ENCODE measurements at regions not wholly inside any gene's neighbourhood (a gene's known extent, or its start where the extent isn't known, plus 50 kb on each side); places are given as distances from the start of the nearest gene placed in this dataset.

- Histone ChIP-seq H3K4me3 (replicated peaks in 1 of 2; ENCODE audit: low read depth in 1 of 2, low read length in 2 of 2) (no peak overlapping the region), H3K27me3 (ENCODE audit: insufficient read depth, low read length) (no peaks in the 10 kb centered on the region), H3K9ac (ENCODE audit: low read length) (no peak overlapping the region), H2AFZ (ENCODE audit: low read depth, low read length, poor library complexity, severe bottlenecking) (no peak overlapping the region), H3K9me2 (ENCODE audit: insufficient read depth) (no peaks in the 10 kb centered on the region), H4K20me1 (ENCODE audit: insufficient read depth) (no peaks in the 10 kb centered on the region), H3K4me1 (ENCODE audit: control insufficient read depth in 1 of 2, insufficient read depth in 2 of 2, low read length in 2 of 2) (no peaks in the 10 kb centered on the region), H3K79me2 (ENCODE audit: insufficient read depth, low read length) (no peaks in the 10 kb centered on the region), H3K36me3 (ENCODE audit: control insufficient read depth in 1 of 2, insufficient read depth in 2 of 2, low read length in 2 of 2) (no peaks in the 10 kb centered on the region), H3K27ac (ENCODE audit: low read depth, low read length) (no peak overlapping the region), H3K4me2 (ENCODE audit: low read length) (no peak overlapping the region), H3K9me3 (ENCODE audit: control insufficient read depth in 1 of 2, insufficient read depth in 1 of 2, low read depth in 1 of 2, low read length in 2 of 2) (no peaks in the 10 kb centered on the region)
- TF ChIP-seq ZFX (IDR thresholded peaks at IDR 0.05) (no peak), SRF (IDR thresholded peaks at IDR 0.05; ENCODE audit: low read depth) (no peak), ZBTB33 (IDR thresholded peaks at IDR 0.05; ENCODE audit: extremely low read depth, insufficient replicate concordance, low read length) (no peak), SIN3A (IDR thresholded peaks at IDR 0.05; ENCODE audit: low read depth) (no peak), FOSL1 (IDR thresholded peaks at IDR 0.05; ENCODE audit: low read depth) (no peak), JUND (IDR thresholded peaks at IDR 0.05) (no peak), ATF3 (IDR thresholded peaks at IDR 0.05) (no peak), CEBPB (IDR thresholded peaks at IDR 0.05; ENCODE audit: low read depth) (no peak), POLR2AphosphoS5 (IDR thresholded peaks at IDR 0.05; ENCODE audit: low read depth, low read length) (no peak), YY1 (IDR thresholded peaks at IDR 0.05; ENCODE audit: extremely low read depth, insufficient replicate concordance, low read depth, low read length) (no peak), EZH2phosphoT487 (IDR thresholded peaks at IDR 0.05; ENCODE audit: borderline replicate concordance) (no peak), REST (IDR thresholded peaks at IDR 0.05; ENCODE audit: low read depth) (no peak)
- DNase-seq (ENCODE audit: low read depth, low spot score) (no peak), ATAC-seq (no peak)
- intact Hi-C loops (cut with micrococcal nuclease): no loop called here
- ChIA-PET CTCF (no interaction called here), POLR2A (no interaction called here), RAD21 (ENCODE audit: low non-redundant PET in 1 of 2, low total read pairs in 2 of 2, uncharacterized antibody in 2 of 2, unreplicated experiment in 2 of 2) (no interaction called here)
- no TSS peak for BruUV-seq (replicated peaks)
Measured at GRCh38 chr18:32596501-32596900, 125.8 kb upstream of the GAREM1 start.
